NCI-H345 treated with DMSO at 0.1 percent for 48 hours (cell line): ENCODE measurements at regions not wholly inside any gene's neighbourhood (a gene's known extent, or its start where the extent isn't known, plus 50 kb on each side); places are given as distances from the start of the nearest gene placed in this dataset.

Experiments used
- DNase-seq: peaks from one replicate; lab custom pipeline; 2025; ENCODE audit not compliant: unreplicated experiment; lab: John Stamatoyannopoulos, UW

- no peak for DNase-seq
Measured at GRCh38 chr5:67289763-67290521, 93.3 kb upstream of the CD180 start.

GRCh38 chr5:67287510-67288268, 91.1 kb upstream of the CD180 start:
- no peak for DNase-seq

- no peak for DNase-seq
Measured at GRCh38 chr5:67286006-67286405, 89.4 kb upstream of the CD180 start.

- no peak for DNase-seq
Measured at GRCh38 chr5:67283988-67284487, 87.4 kb upstream of the CD180 start.

- no peak for DNase-seq
Measured at GRCh38 chr5:67283275-67283987, 86.8 kb upstream of the CD180 start.

- no peak for DNase-seq
Measured at GRCh38 chr5:67281874-67282273, 85.3 kb upstream of the CD180 start.

GRCh38 chr5:67273689-67274356, 77.2 kb upstream of the CD180 start:
- DNase-seq, result no peak

- no peak for DNase-seq
Measured at GRCh38 chr5:67272453-67273130, 76.0 kb upstream of the CD180 start.

GRCh38 chr5:67268231-67269021, 71.8 kb upstream of the CD180 start:
- DNase-seq, result no peak

GRCh38 chr5:67267512-67268216, 71.1 kb upstream of the CD180 start:
- no peak for DNase-seq

GRCh38 chr5:67266654-67267350, 70.2 kb upstream of the CD180 start:
- DNase-seq, result no peak

GRCh38 chr5:67265951-67266350, 69.4 kb upstream of the CD180 start:
- DNase-seq, result no peak

GRCh38 chr5:67263656-67264408, 67.2 kb upstream of the CD180 start:
- DNase-seq, result peak; percentile 22

- DNase-seq, result no peak
Measured at GRCh38 chr5:67262956-67263355, 66.4 kb upstream of the CD180 start.

- DNase-seq, result no peak
Measured at GRCh38 chr5:67262206-67262605, 65.6 kb upstream of the CD180 start.

GRCh38 chr5:67259548-67260215, 63.1 kb upstream of the CD180 start:
- no peak for DNase-seq

- no peak for DNase-seq
Measured at GRCh38 chr5:67257500-67257899, 60.9 kb upstream of the CD180 start.
